Left lobe of liver (tissue), 2 donors: ENCODE measurements at regions not wholly inside any gene's neighbourhood (a gene's known extent, or its start where the extent isn't known, plus 50 kb on each side); places are given as distances from the start of the nearest gene placed in this dataset.
"Not testable (repeated sequence)": the region's sequence is repeated elsewhere in the genome, so short reads cannot be mapped to it uniquely, and the experiment has no call there.

Source experiments
- ATAC-seq: fragments of 200-7000 bp; cut with Tn5 transposase; one replicate; pipeline ENCODE4 v1.9.1; 2020; ENCODE audit warnings: mild to moderate bottlenecking, moderate library complexity
- DNase-seq: peaks from one replicate; pipeline ENCODE4 v3.0.0-alpha.2; 2020; ENCODE audit warnings: low spot score
- donor health status: DM: no; HTN: no; CAD: no; lungs with moderate emphysema.
- donor health status: DM: no; HTN: yes; CAD: no.

DNA sequence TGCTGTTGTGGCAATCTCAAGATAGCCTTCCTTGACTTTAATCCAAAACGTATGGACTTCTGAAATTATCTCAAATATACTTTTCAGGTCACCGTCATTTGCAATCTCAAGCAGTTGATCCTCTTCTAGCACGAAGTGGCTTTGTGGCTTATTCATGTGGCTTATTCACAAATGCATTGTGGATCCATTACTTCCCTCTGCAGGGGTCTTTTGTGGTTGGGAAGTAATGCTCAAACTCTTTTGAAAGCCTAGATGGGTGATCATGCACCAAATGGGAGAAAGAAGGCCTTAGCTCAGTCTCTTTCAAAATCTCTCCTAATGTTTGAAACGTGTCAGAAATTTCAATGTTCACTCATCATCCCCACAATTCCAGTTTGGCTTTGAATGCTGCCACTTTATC is 597.2 kb upstream of the CDH10 start:
- DNase-seq: no peak
- no peak for ATAC-seq

GRCh38 chr5:25238720-25239119 is 593.9 kb upstream of the CDH10 start:
- not testable (repeated sequence) for ATAC-seq, DNase-seq

DNA sequence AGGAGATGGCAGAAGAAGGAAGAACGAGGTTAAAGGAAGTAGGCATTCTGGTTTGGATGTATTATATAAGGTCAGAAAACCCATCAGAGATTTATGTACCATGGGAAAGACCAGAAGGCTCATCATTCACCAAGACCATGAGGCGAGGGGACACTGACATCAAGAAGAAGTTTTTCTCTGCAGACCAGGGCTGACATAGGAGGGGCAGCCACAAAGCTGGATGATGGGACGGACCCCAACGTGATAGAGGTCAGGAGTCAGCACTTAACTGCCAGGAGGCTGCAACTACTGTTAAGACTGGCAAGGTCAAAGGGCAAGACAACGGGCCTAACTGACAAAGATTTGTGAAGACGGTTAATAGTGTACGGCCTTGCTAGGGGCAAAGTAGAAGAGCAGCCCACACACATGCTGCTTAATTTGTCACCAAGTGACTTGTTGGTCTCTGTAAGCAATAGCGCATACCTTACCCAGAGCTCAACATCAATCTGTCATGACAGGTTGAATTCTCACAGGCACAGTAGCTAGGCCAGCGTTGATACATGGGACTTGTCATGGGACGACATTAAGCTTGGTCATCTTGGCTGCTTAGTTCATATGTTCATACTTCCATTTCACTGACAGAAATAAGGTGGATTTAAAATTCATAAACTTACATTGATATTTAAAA is 579.7 kb upstream of the CDH10 start:
- no peak for DNase-seq
- no peak for ATAC-seq

- not testable (repeated sequence) for ATAC-seq, DNase-seq
Observed at GRCh38 chr5:25199902-25200301, 555.1 kb upstream of the CDH10 start.

GRCh38 chr5:25190521-25191000 is 545.8 kb upstream of the CDH10 start:
- DNase-seq: no peak
- ATAC-seq: no peak

GRCh38 chr5:25181249-25181648 is 536.5 kb upstream of the CDH10 start:
- DNase-seq (no peak), ATAC-seq (no peak)

GRCh38 chr5:25162616-25163015 is 517.8 kb upstream of the CDH10 start:
- DNase-seq, ATAC-seq: not testable (repeated sequence)

GRCh38 chr5:25160891-25161290 is 516.1 kb upstream of the CDH10 start:
- no peak for DNase-seq
- no peak for ATAC-seq

DNA sequence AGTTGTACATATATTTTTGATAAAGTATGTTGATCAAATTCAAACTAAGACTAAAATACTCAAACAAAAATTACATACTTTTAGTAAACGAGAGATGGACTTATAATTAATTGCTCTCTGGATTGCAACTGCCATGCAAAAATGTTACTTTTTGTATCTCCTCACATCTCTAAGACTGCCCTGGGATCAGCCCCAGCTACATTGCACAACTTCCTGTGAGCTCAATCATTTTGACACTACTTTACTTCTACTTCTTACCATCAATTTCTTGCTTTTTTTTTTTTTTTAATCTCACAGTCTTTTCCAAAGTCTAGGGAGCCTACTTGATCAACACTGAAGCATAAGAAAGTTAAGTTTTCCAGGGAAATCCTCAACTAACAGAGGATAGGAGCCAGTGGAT is 506.0 kb upstream of the CDH10 start:
- no peak for DNase-seq
- no peak for ATAC-seq

DNA sequence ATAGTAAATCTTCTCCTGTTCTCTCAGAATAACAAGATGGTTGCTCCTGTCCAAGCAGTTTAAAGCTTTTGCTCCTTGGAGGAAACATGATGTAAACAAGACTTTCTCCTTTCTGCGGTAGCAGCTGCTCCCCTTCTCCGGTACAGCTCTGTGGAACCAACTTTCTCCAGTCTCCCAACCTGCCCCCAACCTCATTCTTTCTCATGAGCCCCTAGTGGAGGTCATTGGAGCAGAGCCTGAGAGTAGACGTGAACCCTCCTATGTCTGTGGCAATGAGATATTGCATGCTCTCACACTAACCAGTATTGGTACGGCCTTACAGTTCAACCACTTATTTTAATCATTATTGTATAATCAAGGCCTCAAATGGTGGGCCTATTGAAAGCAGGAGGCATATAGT is 483.8 kb upstream of the CDH10 start:
- DNase-seq: no peak
- no peak for ATAC-seq

DNA sequence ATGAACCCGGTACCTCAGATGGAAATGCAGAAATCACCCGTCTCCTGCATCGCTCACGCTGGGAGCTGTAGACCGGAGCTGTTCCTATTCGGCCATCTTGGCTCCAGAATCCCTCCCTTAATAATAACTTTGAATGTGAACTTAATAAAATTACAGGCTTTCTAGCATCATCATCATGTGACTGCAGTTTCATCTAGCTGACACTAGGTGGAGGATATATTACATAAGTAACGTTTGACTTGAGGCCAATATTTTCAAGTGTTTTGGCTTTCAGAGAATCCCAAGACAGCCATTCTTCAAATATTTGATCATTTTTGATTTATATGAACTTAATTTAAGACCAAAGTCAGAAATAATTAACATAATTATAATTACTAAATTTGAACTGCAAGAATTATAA is 474.9 kb upstream of the CDH10 start:
- peak; percentile 44 for ATAC-seq

GRCh38 chr5:25107853-25108252 is 463.1 kb upstream of the CDH10 start:
- no peak for ATAC-seq
- no peak for DNase-seq

More for the DNA sequence above, 474.9 kb upstream of the CDH10 start:
- DNase-seq: no peak

DNA sequence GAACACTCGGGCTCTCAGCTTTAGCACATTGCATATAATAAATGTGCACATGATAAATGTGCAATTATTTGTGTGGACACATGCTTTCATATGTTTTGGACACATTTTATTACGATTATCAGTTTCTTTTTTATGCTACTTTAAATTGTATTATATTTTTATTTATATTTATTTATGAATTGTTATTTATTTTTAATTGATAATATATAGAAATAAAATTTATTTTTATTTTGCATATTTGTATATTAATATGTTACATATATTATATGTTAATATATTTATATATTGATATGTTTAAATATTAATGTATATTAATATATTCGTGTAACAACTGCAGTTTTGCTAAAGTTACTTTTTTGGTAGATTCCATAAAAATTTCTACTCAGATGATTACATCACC is 454.8 kb upstream of the CDH10 start:
- no peak for DNase-seq

GRCh38 chr5:25095261-25095660 is 450.5 kb upstream of the CDH10 start:
- ATAC-seq: no peak
- no peak for DNase-seq

More for the DNA sequence above, 454.8 kb upstream of the CDH10 start:
- ATAC-seq: no peak

DNA sequence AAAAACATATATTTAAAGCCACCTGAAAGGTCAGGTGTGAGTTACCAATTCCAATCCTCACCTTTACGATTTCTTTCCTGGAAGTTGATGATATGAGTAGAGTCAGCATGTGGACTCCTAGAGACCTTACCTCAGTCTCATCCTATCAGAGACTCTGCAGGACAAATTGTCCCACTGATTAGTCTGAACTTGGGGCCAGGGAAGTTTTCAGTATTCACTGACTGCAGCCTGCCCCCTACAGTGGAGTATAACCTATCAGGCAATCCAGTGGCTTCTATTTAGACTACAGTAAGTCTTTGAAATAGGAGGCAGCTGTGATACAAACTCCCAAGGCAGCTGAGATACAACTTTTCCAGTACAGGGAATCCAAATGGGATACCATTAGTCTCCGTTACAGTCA is 449.4 kb upstream of the CDH10 start:
- no peak for DNase-seq
- no peak for ATAC-seq

DNA sequence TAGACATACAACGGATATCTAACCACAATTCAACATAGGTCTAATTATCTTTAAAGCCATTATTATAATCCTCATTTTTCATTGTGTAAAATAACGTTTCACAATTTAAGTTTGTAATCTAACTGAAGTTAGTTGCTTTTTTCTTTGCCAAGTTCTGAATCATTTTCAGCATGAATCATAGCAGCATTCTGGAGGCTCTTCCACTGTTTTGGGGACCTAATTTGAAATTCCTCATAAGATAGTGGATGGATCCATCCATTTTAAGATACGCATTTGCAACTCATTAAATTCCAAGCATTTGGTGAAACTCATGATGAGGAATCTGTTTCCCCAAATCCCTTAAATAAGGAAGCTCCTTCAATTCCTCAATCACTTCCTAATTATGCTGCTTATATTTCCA is 447.1 kb upstream of the CDH10 start:
- ATAC-seq (no peak), DNase-seq (no peak)

DNA sequence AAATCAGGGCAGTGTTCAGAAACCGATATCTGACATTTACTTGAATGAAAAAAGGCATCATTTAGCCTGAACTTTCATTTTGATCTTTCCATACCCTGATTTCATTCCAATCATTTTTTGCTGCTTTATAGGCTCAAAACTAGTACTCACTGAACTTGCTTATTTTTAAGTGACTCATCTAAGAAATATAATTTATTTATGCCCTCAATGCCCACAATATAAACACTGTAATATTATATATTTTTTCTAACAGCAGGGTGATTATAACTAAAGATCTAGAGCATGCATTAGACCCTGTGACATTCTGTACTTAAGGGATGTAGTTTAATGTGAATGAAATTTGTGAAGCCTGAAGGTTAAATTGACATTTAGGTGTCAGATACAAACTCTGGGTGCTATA is 446.1 kb upstream of the CDH10 start:
- ATAC-seq (no peak), DNase-seq (no peak)

DNA sequence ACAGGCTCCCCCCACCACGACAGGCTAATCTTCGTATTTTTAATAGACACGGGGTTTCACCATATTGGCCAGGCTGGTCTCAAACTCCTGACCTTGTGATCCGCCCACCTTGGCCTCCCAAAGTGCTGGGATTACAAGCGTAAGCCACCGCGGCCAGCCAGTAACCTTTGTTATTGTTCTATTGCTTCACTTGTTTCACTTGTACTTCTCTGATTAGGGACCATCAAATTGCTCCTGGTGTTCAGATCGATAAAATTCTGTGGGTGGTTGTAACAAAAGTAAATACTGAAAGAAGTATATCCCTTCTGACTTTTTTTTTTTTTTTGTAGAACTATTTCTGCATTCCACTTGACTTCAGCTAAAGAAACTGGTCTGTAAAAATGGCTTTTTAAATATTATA is 445.5 kb upstream of the CDH10 start:
- ATAC-seq: peak; percentile 79
- DNase-seq: peak; percentile 46

- ATAC-seq: not testable (repeated sequence)
Observed at GRCh38 chr5:25088689-25089088, 443.9 kb upstream of the CDH10 start.

GRCh38 chr5:25083261-25083660 is 438.5 kb upstream of the CDH10 start:
- ATAC-seq, DNase-seq: not testable (repeated sequence)

More at GRCh38 chr5:25088689-25089088, 443.9 kb upstream of the CDH10 start:
- not testable (repeated sequence) for DNase-seq

- no peak for DNase-seq
- no peak for ATAC-seq
Observed at GRCh38 chr5:25066239-25066638, 421.5 kb upstream of the CDH10 start.

- no peak for DNase-seq
- no peak for ATAC-seq
Observed at GRCh38 chr5:25064306-25064705, 419.5 kb upstream of the CDH10 start.

DNA sequence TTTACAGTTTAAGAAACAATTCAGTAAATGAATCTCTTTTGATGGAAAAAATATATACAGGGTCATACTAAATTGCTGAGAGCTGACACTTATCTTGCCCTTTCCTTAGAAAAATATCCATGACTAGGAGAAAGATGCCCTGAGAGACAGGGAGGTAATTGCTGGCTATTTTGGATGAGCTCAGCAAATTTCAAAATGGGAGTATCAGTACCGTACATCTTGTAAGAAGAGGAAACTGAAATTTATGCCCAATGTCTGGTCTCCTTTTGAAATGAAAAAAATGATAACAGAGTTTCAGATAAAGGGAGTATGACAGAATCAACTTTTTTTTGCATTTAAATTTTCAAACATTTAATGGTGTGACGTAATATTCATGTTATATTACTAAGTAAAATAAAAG is 415.8 kb upstream of the CDH10 start:
- DNase-seq (no peak), ATAC-seq (no peak)
